ENCODE measurements at regions not wholly inside any gene's neighbourhood (a gene's known extent, or its start where the extent isn't known, plus 50 kb on each side); places are given as distances from the start of the nearest gene placed in this dataset.

- TF ChIP-seq EZH2phosphoT487 (conservative IDR thresholded peaks at IDR 0.05; ENCODE audit: low read length) (no peak), CTCF (IDR thresholded peaks at IDR 0.05; ENCODE audit: insufficient read depth, low read length, poor library complexity, severe bottlenecking) (no peak)
- Histone ChIP-seq H3K79me2 (ENCODE audit: insufficient read depth, low read length) (no peaks in the 10 kb centered on the region), H3K4me3 (ENCODE audit: insufficient read depth, low read length, poor library complexity, severe bottlenecking) (no peak overlapping the region), H3K27me3 (ENCODE audit: low read length) (no peaks in the 10 kb centered on the region), H2AFZ (ENCODE audit: low read depth, low read length, severe bottlenecking) (no peak overlapping the region), H3K9me2 (replicated peaks; ENCODE audit: insufficient read depth, low read length) (no peaks in the 10 kb centered on the region), H3K27ac (ENCODE audit: low read depth, low read length) (no peak overlapping the region), H3K9ac (ENCODE audit: low read length) (no peak overlapping the region), H3K36me3 (ENCODE audit: low read length) (no peaks in the 10 kb centered on the region), H3F3A (ENCODE audit: insufficient read depth) (no peaks in the 10 kb centered on the region), H3K4me2 (ENCODE audit: low read depth, low read length, poor library complexity, severe bottlenecking) (no peak overlapping the region), H4K20me1 (ENCODE audit: low read depth, low read length) (no peaks in the 10 kb centered on the region), H3K9me3 (ENCODE audit: insufficient read depth, low read length) (no peaks in the 10 kb centered on the region)
Observed at GRCh38 chr4:100898844-100899243, 381.0 kb upstream of the EMCN start.

GRCh38 chr4:100895556-100896197 is 377.9 kb upstream of the EMCN start:
- Histone ChIP-seq H3K27me3 (ENCODE audit: low read length) (no peaks in the 10 kb centered on the region), H2AFZ (ENCODE audit: low read depth, low read length, severe bottlenecking) (peak overlapping the region; percentile 54), H3K4me2 (ENCODE audit: low read depth, low read length, poor library complexity, severe bottlenecking) (peak overlapping the region; percentile 43), H3K36me3 (ENCODE audit: low read length) (no peaks in the 10 kb centered on the region), H3F3A (ENCODE audit: insufficient read depth) (no peaks in the 10 kb centered on the region), H4K20me1 (ENCODE audit: low read depth, low read length) (no peaks in the 10 kb centered on the region), H3K79me2 (ENCODE audit: insufficient read depth, low read length) (no peaks in the 10 kb centered on the region), H3K4me3 (ENCODE audit: insufficient read depth, low read length, poor library complexity, severe bottlenecking) (no peak overlapping the region), H3K9me3 (ENCODE audit: insufficient read depth, low read length) (no peaks in the 10 kb centered on the region), H3K9me2 (replicated peaks; ENCODE audit: insufficient read depth, low read length) (no peaks in the 10 kb centered on the region), H3K9ac (ENCODE audit: low read length) (no peak overlapping the region), H3K27ac (ENCODE audit: low read depth, low read length) (no peak overlapping the region)
- TF ChIP-seq EZH2phosphoT487 (conservative IDR thresholded peaks at IDR 0.05; ENCODE audit: low read length) (no peak), CTCF (IDR thresholded peaks at IDR 0.05; ENCODE audit: insufficient read depth, low read length, poor library complexity, severe bottlenecking) (no peak)

- Histone ChIP-seq H4K20me1 (ENCODE audit: low read depth, low read length) (no peaks in the 10 kb centered on the region), H3K36me3 (ENCODE audit: low read length) (no peaks in the 10 kb centered on the region), H3K9ac (ENCODE audit: low read length) (no peak overlapping the region), H3K9me3 (ENCODE audit: insufficient read depth, low read length) (no peaks in the 10 kb centered on the region), H3F3A (ENCODE audit: insufficient read depth) (no peaks in the 10 kb centered on the region), H3K4me2 (ENCODE audit: low read depth, low read length, poor library complexity, severe bottlenecking) (no peak overlapping the region), H3K9me2 (replicated peaks; ENCODE audit: insufficient read depth, low read length) (no peaks in the 10 kb centered on the region), H3K4me3 (ENCODE audit: insufficient read depth, low read length, poor library complexity, severe bottlenecking) (no peak overlapping the region), H2AFZ (ENCODE audit: low read depth, low read length, severe bottlenecking) (no peak overlapping the region), H3K79me2 (ENCODE audit: insufficient read depth, low read length) (no peaks in the 10 kb centered on the region), H3K27ac (ENCODE audit: low read depth, low read length) (no peak overlapping the region), H3K27me3 (ENCODE audit: low read length) (no peaks in the 10 kb centered on the region)
- no peak for TF ChIP-seq CTCF (IDR thresholded peaks at IDR 0.05; ENCODE audit: insufficient read depth, low read length, poor library complexity, severe bottlenecking)
- TF ChIP-seq EZH2phosphoT487 (conservative IDR thresholded peaks at IDR 0.05; ENCODE audit: low read length): no peak
Observed at GRCh38 chr4:100894339-100894870, 376.6 kb upstream of the EMCN start.

Measured in SU-DHL-6 (cell line).